HFFc6 (cell line): ENCODE measurements at regions not wholly inside any gene's neighbourhood (a gene's known extent, or its start where the extent isn't known, plus 50 kb on each side); places are given as distances from the start of the nearest gene placed in this dataset.

Experiments
- DNase-seq: peaks from one replicate; pipeline ENCODE4 v3.0.0-alpha.2; 2018
- H3K27ac Mint-ChIP-seq: 2 replicates; pipeline ENCODE4 v1.8.0; 2020; ENCODE audit warnings: mild to moderate bottlenecking, mixed read lengths
- H3K27me3 Mint-ChIP-seq: 2 replicates; pipeline ENCODE4 v1.8.0; 2021; ENCODE audit warnings: mild to moderate bottlenecking, moderate library complexity, mixed read lengths; ENCODE audit not compliant: insufficient read depth
- H3K36me3 Mint-ChIP-seq: 2 replicates; pipeline ENCODE4 v1.8.0; 2021; ENCODE audit warnings: low read depth, mixed read lengths
- H3K4me1 Mint-ChIP-seq: 2 replicates; pipeline ENCODE4 v1.8.0; 2020; ENCODE audit warnings: low read depth, mixed read lengths
- H3K4me3 Mint-ChIP-seq: 2 replicates; pipeline ENCODE4 v1.8.0; 2020; ENCODE audit warnings: mild to moderate bottlenecking, moderate library complexity, mixed read lengths
- H3K9me3 Mint-ChIP-seq: 2 replicates; pipeline ENCODE4 v1.8.0; 2020; ENCODE audit warnings: mild to moderate bottlenecking, mixed read lengths
- CTCF ChIP-seq: fragments of 200-600 bp; sonication (generic); IDR thresholded peaks from 2 replicates; pipeline ENCODE4 v1.5.0; 2021; ENCODE audit warnings: antibody characterized with exemption, mild to moderate bottlenecking

- H3K4me1 Mint-ChIP-seq, result peaks cover 21% of the 10 kb centered on the region
- H3K4me3 Mint-ChIP-seq, result no peak overlapping the region
- H3K27me3 Mint-ChIP-seq, result peaks cover 12% of the 10 kb centered on the region
- H3K36me3 Mint-ChIP-seq, result no peaks in the 10 kb centered on the region
- H3K9me3 Mint-ChIP-seq, result no peaks in the 10 kb centered on the region
- no peak for TF ChIP-seq CTCF
- no peak overlapping the region for H3K27ac Mint-ChIP-seq
- DNase-seq, result no peak
These were observed 79.0 kb downstream of the PTGR3 start for GRCh38 chr18:75129717-75130477.

- no peak for DNase-seq
- peaks cover 10% of the 10 kb centered on the region for H3K27me3 Mint-ChIP-seq
- H3K36me3 Mint-ChIP-seq, result no peaks in the 10 kb centered on the region
- peaks cover 21% of the 10 kb centered on the region for H3K4me1 Mint-ChIP-seq
- H3K4me3 Mint-ChIP-seq, result no peak overlapping the region
- TF ChIP-seq CTCF, result no peak
- no peak overlapping the region for H3K27ac Mint-ChIP-seq
- no peaks in the 10 kb centered on the region for H3K9me3 Mint-ChIP-seq
These were observed 79.8 kb downstream of the PTGR3 start for GRCh38 chr18:75128911-75129716.

DNA sequence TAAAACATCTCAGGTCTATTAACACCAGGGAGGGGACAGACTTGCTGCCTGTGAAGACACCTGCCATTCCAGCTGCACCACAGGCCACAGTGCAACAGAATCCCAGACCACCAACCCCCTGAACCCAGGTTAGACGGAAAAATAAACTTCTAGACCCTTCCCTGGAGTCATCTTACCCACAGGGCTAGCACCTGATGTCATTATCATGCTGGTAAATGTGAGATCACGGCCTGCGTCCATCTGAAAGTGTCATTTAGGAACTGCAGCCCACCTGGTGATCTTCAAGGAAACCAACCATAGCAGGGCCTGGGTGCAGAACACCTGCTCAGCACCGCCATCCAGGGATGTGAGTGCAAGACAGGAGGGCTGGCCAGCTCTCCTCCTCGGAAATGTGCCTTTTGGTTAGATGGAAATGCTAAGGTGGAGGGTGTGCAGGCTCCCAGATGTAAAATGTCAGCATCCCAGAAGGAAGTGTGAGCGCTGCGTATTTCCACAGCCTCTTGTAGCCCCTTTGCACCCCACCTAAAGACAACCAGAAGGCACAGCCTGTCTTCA is 80.8 kb downstream of the PTGR3 start:
- TF ChIP-seq CTCF, result no peak
- Mint-ChIP-seq H3K4me3 (no peak overlapping the region), H3K36me3 (no peaks in the 10 kb centered on the region), H3K27ac (no peak overlapping the region), H3K27me3 (peaks cover 17% of the 10 kb centered on the region), H3K9me3 (no peaks in the 10 kb centered on the region), H3K4me1 (peaks cover 21% of the 10 kb centered on the region)
- no peak for DNase-seq

- Mint-ChIP-seq H3K4me1 (peaks cover 21% of the 10 kb centered on the region), H3K4me3 (no peak overlapping the region), H3K27ac (no peak overlapping the region), H3K36me3 (no peaks in the 10 kb centered on the region), H3K27me3 (peaks cover 17% of the 10 kb centered on the region), H3K9me3 (no peaks in the 10 kb centered on the region)
- no peak for TF ChIP-seq CTCF
- no peak for DNase-seq
These were observed 81.6 kb downstream of the PTGR3 start for GRCh38 chr18:75127143-75128021.
